Breast epithelium (tissue), 3 donors: ENCODE measurements at regions not wholly inside any gene's neighbourhood (a gene's known extent, or its start where the extent isn't known, plus 50 kb on each side); places are given as distances from the start of the nearest gene placed in this dataset.

Experiments
- CTCF ChIP-seq, 3 donors: fragments of 450-650 bp; IDR thresholded peaks; one replicate each; pipeline ENCODE4 v1.5.1; 2016 to 2017; ENCODE audit warnings: antibody characterized with exemption in 3 of 3, mild to moderate bottlenecking in 3 of 3, moderate library complexity in 3 of 3
- POLR2AphosphoS5 ChIP-seq, 3 donors: sonication (generic); formaldehyde crosslinking; IDR thresholded peaks; one replicate each; pipeline ENCODE4 v1.6.1; 2017; ENCODE audit warnings: antibody characterized with exemption in 3 of 3

GRCh38 chrX:42686296-42686695, 91.7 kb downstream of the PPP1R2C start:
- TF ChIP-seq CTCF (IDR thresholded peaks at IDR 0.05) (no peak), POLR2AphosphoS5 (IDR thresholded peaks at IDR 0.05) (no peak)
